ENCODE measurements at regions not wholly inside any gene's neighbourhood (a gene's known extent, or its start where the extent isn't known, plus 50 kb on each side); places are given as distances from the start of the nearest gene placed in this dataset.

GRCh38 chr16:59236804-59237458 is 502.8 kb upstream of the GOT2 start:
- TF ChIP-seq CTCF (IDR thresholded peaks at IDR 0.05; ENCODE audit: low read depth, low read length, poor library complexity, severe bottlenecking) (no peak), EZH2phosphoT487 (IDR thresholded peaks at IDR 0.05; ENCODE audit: borderline replicate concordance, low read length) (no peak)

Measured in DOHH2 (cell line).